Esophagus squamous epithelium (tissue), 5 donors: ENCODE measurements at regions not wholly inside any gene's neighbourhood (a gene's known extent, or its start where the extent isn't known, plus 50 kb on each side); places are given as distances from the start of the nearest gene placed in this dataset.
"Not testable (repeated sequence)": the region's sequence is repeated elsewhere in the genome, so short reads cannot be mapped to it uniquely, and the experiment has no call there.

Experiments
- DNase-seq: peaks from one replicate; lab custom pipeline; 2025; lab: John Stamatoyannopoulos, UW
- H3K27ac ChIP-seq, 4 donors: fragments of 200-600 bp; sonication (generic); one replicate each; pipeline ENCODE4 v1.5.1; 2016 to 2019; ENCODE audit warnings: mild to moderate bottlenecking in 1 of 4
- H3K27me3 ChIP-seq, 4 donors: fragments of 200-600 bp; sonication (generic); 1 replicate in 3 of 4; 2 replicates in 1 of 4; pipeline versions ENCODE4 v1.5.1 to v1.6.0; 2017 to 2021; ENCODE audit warnings: antibody characterized with exemption in 1 of 4
- H3K36me3 ChIP-seq, 3 donors: fragments of 200-600 bp; sonication (generic); one replicate each; pipeline ENCODE4 v1.5.1; 2016 to 2019
- H3K4me1 ChIP-seq, 3 donors: fragments of 200-600 bp; sonication (generic); one replicate each; pipeline ENCODE4 v1.5.1; 2017 to 2019
- H3K4me3 ChIP-seq, 4 donors: fragments of 200-600 bp; sonication (generic); 1 replicate in 3 of 4; 2 replicates in 1 of 4; pipeline ENCODE4 v1.5.1; 2016 to 2019; ENCODE audit warnings: mild to moderate bottlenecking in 2 of 4, moderate library complexity in 1 of 4
- H3K9me3 ChIP-seq, 3 donors: fragments of 200-600 bp; sonication (generic); one replicate each; pipeline ENCODE4 v1.5.1; 2016 to 2019
- POLR2A ChIP-seq, 4 donors: fragments of 450-650 bp; IDR thresholded peaks; one replicate each; pipeline ENCODE4 v1.6.1; 2017; ENCODE audit warnings: antibody characterized with exemption in 4 of 4, mild to moderate bottlenecking in 4 of 4, moderate library complexity in 3 of 4
- WGBS, 2 donors: methylation state at CpG; one replicate each; pipeline ENCODE4 v1.1.5; 2018; 5-methylcytosine and 5-hydroxymethylcytosine counted together
- intact Hi-C: fragments of 100-400 bp; cut with DNase I; formaldehyde crosslinking; loops from one replicate; pipeline ENCODE4 v1.15.0; 2022
- TF ChIP-seq, protein P1 (sequence below), 6 experiments: fragments of 450-650 bp in 4 of 6; fragments of 200-600 bp in 2 of 6; sonication (generic) in 2 of 6; IDR thresholded peaks; one replicate each; pipeline ENCODE4 v1.5.1; 2016 to 2019; ENCODE audit warnings: antibody characterized with exemption in 6 of 6, mild to moderate bottlenecking in 4 of 6, moderate library complexity in 4 of 6
- donor health status: DM: yes; HTN: yes; CAD: no.

DNA sequence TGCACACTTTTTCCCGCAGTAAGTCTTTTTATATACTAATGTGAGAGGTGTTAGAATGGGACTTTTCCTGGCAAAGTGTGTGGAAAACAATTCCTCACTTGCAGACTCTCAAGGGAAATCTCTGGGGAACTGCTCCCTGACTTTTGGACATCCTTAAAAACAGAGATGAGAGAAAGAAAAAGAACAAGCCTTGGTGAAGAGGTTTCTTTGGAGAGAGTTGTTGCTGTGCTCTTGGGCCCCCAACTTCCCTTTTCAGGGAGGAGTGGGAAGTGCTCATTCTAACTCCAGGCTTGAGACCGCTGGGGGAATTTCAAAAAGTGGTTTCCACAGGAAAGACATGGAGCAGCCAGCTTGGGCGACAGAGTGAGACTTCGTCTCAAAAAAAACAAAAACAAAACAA, 142.6 kb upstream of the SPRED2 start:
- TF ChIP-seq, protein P1, sequence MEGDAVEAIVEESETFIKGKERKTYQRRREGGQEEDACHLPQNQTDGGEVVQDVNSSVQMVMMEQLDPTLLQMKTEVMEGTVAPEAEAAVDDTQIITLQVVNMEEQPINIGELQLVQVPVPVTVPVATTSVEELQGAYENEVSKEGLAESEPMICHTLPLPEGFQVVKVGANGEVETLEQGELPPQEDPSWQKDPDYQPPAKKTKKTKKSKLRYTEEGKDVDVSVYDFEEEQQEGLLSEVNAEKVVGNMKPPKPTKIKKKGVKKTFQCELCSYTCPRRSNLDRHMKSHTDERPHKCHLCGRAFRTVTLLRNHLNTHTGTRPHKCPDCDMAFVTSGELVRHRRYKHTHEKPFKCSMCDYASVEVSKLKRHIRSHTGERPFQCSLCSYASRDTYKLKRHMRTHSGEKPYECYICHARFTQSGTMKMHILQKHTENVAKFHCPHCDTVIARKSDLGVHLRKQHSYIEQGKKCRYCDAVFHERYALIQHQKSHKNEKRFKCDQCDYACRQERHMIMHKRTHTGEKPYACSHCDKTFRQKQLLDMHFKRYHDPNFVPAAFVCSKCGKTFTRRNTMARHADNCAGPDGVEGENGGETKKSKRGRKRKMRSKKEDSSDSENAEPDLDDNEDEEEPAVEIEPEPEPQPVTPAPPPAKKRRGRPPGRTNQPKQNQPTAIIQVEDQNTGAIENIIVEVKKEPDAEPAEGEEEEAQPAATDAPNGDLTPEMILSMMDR (IDR thresholded peaks at IDR 0.05) = no peak
- TF ChIP-seq POLR2A (IDR thresholded peaks at IDR 0.05) = no peak
- intact Hi-C loops = no loop called here
- Histone ChIP-seq H3K4me3 (no peak overlapping the region), H3K36me3 (no peaks in the 10 kb centered on the region), H3K27me3 (peaks cover 0 to 8% (median 0%) of the 10 kb centered on the region in 4 donors), H3K27ac (no peak overlapping the region), H3K9me3 (no peaks in the 10 kb centered on the region), H3K4me1 (peaks cover 0 to 18% (median 5%) of the 10 kb centered on the region in 3 donors)
- no peak for DNase-seq
- WGBS, 2 donors = 51 to 57% methylated on average over 4 of the region's 4 CpGs

DNA sequence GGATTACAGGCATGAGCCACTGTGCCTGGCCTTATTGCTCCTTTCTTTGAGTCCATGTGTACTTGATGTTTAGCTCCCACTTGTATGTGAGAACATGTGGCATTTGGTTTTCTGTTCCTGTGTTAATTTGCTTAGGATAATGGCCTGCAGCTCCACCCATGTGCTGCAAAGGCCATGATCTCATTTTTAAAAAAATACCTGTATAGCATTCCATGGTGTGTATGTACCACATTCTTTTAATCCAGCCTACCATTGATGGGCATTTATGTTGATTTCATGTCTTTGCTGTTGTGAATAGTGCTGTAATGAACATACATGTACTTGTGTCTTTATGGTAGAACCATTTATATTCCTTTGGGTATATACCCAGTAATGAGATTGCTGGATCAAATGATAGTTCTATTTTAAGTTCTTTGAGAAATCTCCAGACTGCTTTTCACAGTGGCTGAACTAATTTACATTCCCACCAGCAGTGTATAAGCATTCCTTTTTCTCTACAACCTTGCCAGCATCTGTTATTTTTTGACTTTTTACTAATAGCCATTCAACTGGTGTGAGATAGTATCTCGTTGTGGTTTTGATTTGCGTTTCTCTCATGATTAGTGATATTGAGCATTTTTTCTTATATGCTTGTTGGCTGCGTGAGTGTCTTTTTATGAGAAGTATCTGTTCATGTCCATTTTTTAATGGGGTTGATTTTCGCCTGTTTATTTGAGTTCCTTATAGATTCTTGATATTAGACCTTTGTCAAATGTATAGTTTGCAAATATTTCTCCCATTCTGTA, 136.4 kb upstream of the SPRED2 start:
- H3K36me3 ChIP-seq, H3K4me3 ChIP-seq, H3K9me3 ChIP-seq, H3K27me3 ChIP-seq, DNase-seq: not testable (repeated sequence)
- 60 to 68% methylated on average over 4 of the region's 4 CpGs for WGBS, 2 donors
- H3K27ac ChIP-seq = peak overlapping the region in 1 of 4 donors; percentile 26
- intact Hi-C loops = loop anchor here (10.0 kb wide), 1 partner anchor 134 kb away; the partner anchor contains the start of gene SPRED2
- peaks cover 8 to 37% (median 12%) of the 10 kb centered on the region in 3 donors for H3K4me1 ChIP-seq

DNA sequence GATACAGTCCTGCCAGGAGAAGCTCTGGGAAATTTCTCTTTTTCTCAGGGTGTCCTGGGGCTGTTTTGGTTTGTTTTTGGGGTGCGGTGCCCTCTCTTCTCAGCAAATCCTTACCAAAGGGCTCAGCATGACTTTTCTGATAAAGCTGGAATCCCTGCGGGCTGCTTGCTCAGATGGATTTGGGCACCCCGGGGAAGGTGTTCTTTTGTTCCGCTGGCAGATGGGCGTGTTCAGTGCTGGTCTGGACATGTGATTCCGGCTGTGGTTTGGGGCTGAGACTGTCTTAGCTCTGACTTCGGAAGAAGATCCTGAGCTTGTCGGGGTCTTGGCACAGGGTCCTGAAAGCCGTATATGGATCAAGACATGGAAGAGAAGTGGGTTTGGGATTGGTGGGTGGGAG, 134.2 kb upstream of the SPRED2 start:
- WGBS, 2 donors = 39% methylated on average over 3 of the region's 9 CpGs; no CpG with 5 or more reads in 1 of the 2 donors
- Histone ChIP-seq H3K36me3 (no peaks in the 10 kb centered on the region), H3K4me1 (peaks cover 8 to 51% (median 12%) of the 10 kb centered on the region in 3 donors), H3K9me3 (no peaks in the 10 kb centered on the region), H3K27ac (peak overlapping the region; percentile 78 to 88 (median 84)), H3K27me3 (no peaks in the 10 kb centered on the region), H3K4me3 (peak overlapping the region; percentile 14 to 52 (median 22))
- DNase-seq = no peak
- TF ChIP-seq, protein P1 (IDR thresholded peaks at IDR 0.05) = no peak
- peak in 1 of 4 donors; percentile 1 for TF ChIP-seq POLR2A (IDR thresholded peaks at IDR 0.05)
- intact Hi-C loops = loop anchor here (10.0 kb wide), 1 partner anchor 132 kb away; the partner anchor contains the start of gene SPRED2

DNA sequence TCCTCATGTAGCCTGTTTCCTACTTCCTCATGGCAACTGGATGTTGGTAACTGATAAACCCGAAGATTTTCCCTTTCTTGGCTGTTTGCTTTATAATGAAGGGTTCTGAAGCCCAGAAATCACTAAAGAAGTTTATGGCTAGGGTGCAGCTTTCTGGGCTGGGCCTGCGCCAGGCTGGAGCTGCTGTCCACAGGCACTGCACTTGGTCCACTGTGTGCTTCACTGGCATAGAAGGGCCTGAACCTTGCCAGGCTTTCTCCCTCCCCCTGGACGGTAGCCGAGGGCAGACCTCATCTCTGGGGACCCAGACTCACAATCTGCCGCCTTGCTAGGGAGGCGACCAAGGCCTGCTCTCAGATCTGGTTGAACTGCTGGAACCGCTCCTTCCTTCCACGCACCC, 133.3 kb upstream of the SPRED2 start:
- DNase-seq = no peak
- 51 to 59% methylated on average over 3 to 5 of the region's 8 CpGs for WGBS, 2 donors
- Histone ChIP-seq H3K27me3 (no peaks in the 10 kb centered on the region), H3K9me3 (no peaks in the 10 kb centered on the region), H3K27ac (peak overlapping the region; percentile 67 to 88 (median 84)), H3K36me3 (no peaks in the 10 kb centered on the region), H3K4me3 (no peak overlapping the region), H3K4me1 (peaks cover 8 to 51% (median 12%) of the 10 kb centered on the region in 3 donors)
- TF ChIP-seq, protein P1 (IDR thresholded peaks at IDR 0.05) = no peak
- TF ChIP-seq POLR2A (IDR thresholded peaks at IDR 0.05) = no peak
- intact Hi-C loops = loop anchor here (10.0 kb wide), 1 partner anchor 131 kb away; the partner anchor contains the start of gene SPRED2

DNA sequence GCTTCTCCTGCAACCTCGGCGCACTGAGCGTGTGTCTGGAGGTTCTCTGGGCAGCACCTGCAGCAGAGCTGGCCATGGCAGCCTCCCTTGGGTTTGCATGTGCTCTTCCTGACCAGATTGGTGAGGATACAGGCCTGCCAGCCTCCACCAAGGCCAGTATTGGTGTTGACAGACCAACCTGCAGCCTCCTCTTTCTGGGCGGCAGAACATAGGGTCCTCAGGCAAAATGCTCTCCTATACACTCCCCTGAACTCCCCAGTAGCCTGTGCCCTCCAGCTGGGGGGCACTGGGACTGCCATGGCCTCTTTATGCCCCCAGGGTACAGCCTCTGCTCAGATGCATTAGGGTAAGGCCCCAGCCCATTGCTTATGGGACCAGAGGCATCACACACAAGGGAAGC, 131.9 kb upstream of the SPRED2 start:
- H3K36me3 ChIP-seq = no peaks in the 10 kb centered on the region
- H3K4me3 ChIP-seq = no peak overlapping the region
- no peaks in the 10 kb centered on the region for H3K27me3 ChIP-seq
- peaks cover 8 to 51% (median 12%) of the 10 kb centered on the region in 3 donors for H3K4me1 ChIP-seq
- H3K27ac ChIP-seq = peak overlapping the region in 1 of 4 donors; percentile 34
- intact Hi-C loops = loop anchor here (10.0 kb wide), 1 partner anchor 129 kb away; the partner anchor contains the start of gene SPRED2
- no peak for DNase-seq
- WGBS, 2 donors = 100% methylated on average over 1 to 4 of the region's 4 CpGs
- H3K9me3 ChIP-seq = no peaks in the 10 kb centered on the region
- TF ChIP-seq, protein P1 (IDR thresholded peaks at IDR 0.05) = no peak
- no peak for TF ChIP-seq POLR2A (IDR thresholded peaks at IDR 0.05)
